ENCODE measurements at regions not wholly inside any gene's neighbourhood (a gene's known extent, or its start where the extent isn't known, plus 50 kb on each side); places are given as distances from the start of the nearest gene placed in this dataset.

- TF ChIP-seq CTCF (conservative IDR thresholded peaks at IDR 0.05; ENCODE audit: low read depth in 2 of 2) (no peak), EZH2 (IDR thresholded peaks at IDR 0.05; ENCODE audit: low read depth, unreplicated experiment) (no peak), EZH2phosphoT487 (IDR thresholded peaks at IDR 0.05; ENCODE audit: unreplicated experiment) (no peak), CREB1 (CRISPR knock-in tag; IDR thresholded peaks at IDR 0.05; ENCODE audit: low read depth) (no peak), POLR2AphosphoS5 (IDR thresholded peaks at IDR 0.05; ENCODE audit: low read depth) (no peak)
Observed at GRCh38 chr15:96002890-96003859, 327.3 kb upstream of the NR2F2 start.
